ENCODE measurements at regions not wholly inside any gene's neighbourhood (a gene's known extent, or its start where the extent isn't known, plus 50 kb on each side); places are given as distances from the start of the nearest gene placed in this dataset.

- Histone ChIP-seq H3K27me3 (replicated peaks; ENCODE audit: control insufficient read depth, insufficient read depth, low read length) (no peaks in the 10 kb centered on the region), H3K4me1 (ENCODE audit: control insufficient read depth, insufficient read depth, low read length) (no peaks in the 10 kb centered on the region), H3K4me3 (ENCODE audit: low read length) (no peak overlapping the region), H3K9ac (ENCODE audit: low read length) (no peak overlapping the region), H3K9me3 (ENCODE audit: control insufficient read depth, low read length) (no peaks in the 10 kb centered on the region), H3K36me3 (ENCODE audit: control insufficient read depth, insufficient read depth, low read length, severe bottlenecking) (no peaks in the 10 kb centered on the region)
- DNase-seq (ENCODE audit: low read depth) = no peak
Observed at GRCh38 chr7:23909426-23909825, 199.4 kb downstream of the STK31 start.

GRCh38 chr7:23912065-23912464 lies 202.0 kb downstream of the STK31 start:
- no peak overlapping the region for H3K4me3 ChIP-seq (ENCODE audit: low read length)
- DNase-seq (ENCODE audit: low read depth) = no peak
- H3K36me3 ChIP-seq (ENCODE audit: control insufficient read depth, insufficient read depth, low read length, severe bottlenecking) = no peaks in the 10 kb centered on the region
- no peak overlapping the region for H3K9ac ChIP-seq (ENCODE audit: low read length)
- no peaks in the 10 kb centered on the region for H3K9me3 ChIP-seq (ENCODE audit: control insufficient read depth, low read length)
- no peaks in the 10 kb centered on the region for H3K27me3 ChIP-seq (replicated peaks; ENCODE audit: control insufficient read depth, insufficient read depth, low read length)
- no peaks in the 10 kb centered on the region for H3K4me1 ChIP-seq (ENCODE audit: control insufficient read depth, insufficient read depth, low read length)

- H3K4me1 ChIP-seq (ENCODE audit: control insufficient read depth, insufficient read depth, low read length) = no peaks in the 10 kb centered on the region
- no peaks in the 10 kb centered on the region for H3K36me3 ChIP-seq (ENCODE audit: control insufficient read depth, insufficient read depth, low read length, severe bottlenecking)
- no peak overlapping the region for H3K4me3 ChIP-seq (ENCODE audit: low read length)
- no peak for DNase-seq (ENCODE audit: low read depth)
- H3K27me3 ChIP-seq (replicated peaks; ENCODE audit: control insufficient read depth, insufficient read depth, low read length) = no peaks in the 10 kb centered on the region
- H3K9me3 ChIP-seq (ENCODE audit: control insufficient read depth, low read length) = no peaks in the 10 kb centered on the region
- no peak overlapping the region for H3K9ac ChIP-seq (ENCODE audit: low read length)
Observed at GRCh38 chr7:23913016-23913415, 203.0 kb downstream of the STK31 start.

- H3K36me3 ChIP-seq (ENCODE audit: control insufficient read depth, insufficient read depth, low read length, severe bottlenecking) = no peaks in the 10 kb centered on the region
- DNase-seq (ENCODE audit: low read depth) = no peak
- H3K4me1 ChIP-seq (ENCODE audit: control insufficient read depth, insufficient read depth, low read length) = no peaks in the 10 kb centered on the region
- no peak overlapping the region for H3K9ac ChIP-seq (ENCODE audit: low read length)
- no peaks in the 10 kb centered on the region for H3K9me3 ChIP-seq (ENCODE audit: control insufficient read depth, low read length)
- H3K4me3 ChIP-seq (ENCODE audit: low read length) = no peak overlapping the region
- H3K27me3 ChIP-seq (replicated peaks; ENCODE audit: control insufficient read depth, insufficient read depth, low read length) = no peaks in the 10 kb centered on the region
Observed at GRCh38 chr7:23915236-23915635, 205.2 kb downstream of the STK31 start.

- Histone ChIP-seq H3K4me3 (ENCODE audit: low read length) (no peak overlapping the region), H3K4me1 (ENCODE audit: control insufficient read depth, insufficient read depth, low read length) (no peaks in the 10 kb centered on the region), H3K9me3 (ENCODE audit: control insufficient read depth, low read length) (no peaks in the 10 kb centered on the region), H3K9ac (ENCODE audit: low read length) (no peak overlapping the region), H3K27me3 (replicated peaks; ENCODE audit: control insufficient read depth, insufficient read depth, low read length) (no peaks in the 10 kb centered on the region), H3K36me3 (ENCODE audit: control insufficient read depth, insufficient read depth, low read length, severe bottlenecking) (no peaks in the 10 kb centered on the region)
- no peak for DNase-seq (ENCODE audit: low read depth)
Observed at GRCh38 chr7:23918286-23918685, 208.3 kb downstream of the STK31 start.

- H3K9ac ChIP-seq (ENCODE audit: low read length) = no peak overlapping the region
- DNase-seq (ENCODE audit: low read depth) = peak; percentile 41
- no peaks in the 10 kb centered on the region for H3K36me3 ChIP-seq (ENCODE audit: control insufficient read depth, insufficient read depth, low read length, severe bottlenecking)
- H3K9me3 ChIP-seq (ENCODE audit: control insufficient read depth, low read length) = no peaks in the 10 kb centered on the region
- H3K27me3 ChIP-seq (replicated peaks; ENCODE audit: control insufficient read depth, insufficient read depth, low read length) = no peaks in the 10 kb centered on the region
- no peaks in the 10 kb centered on the region for H3K4me1 ChIP-seq (ENCODE audit: control insufficient read depth, insufficient read depth, low read length)
- no peak overlapping the region for H3K4me3 ChIP-seq (ENCODE audit: low read length)
Observed at GRCh38 chr7:23918856-23919255, 208.8 kb downstream of the STK31 start.

GRCh38 chr7:23925088-23925487 lies 215.1 kb downstream of the STK31 start:
- DNase-seq (ENCODE audit: low read depth) = no peak
- H3K9ac ChIP-seq (ENCODE audit: low read length) = no peak overlapping the region
- no peaks in the 10 kb centered on the region for H3K4me1 ChIP-seq (ENCODE audit: control insufficient read depth, insufficient read depth, low read length)
- no peaks in the 10 kb centered on the region for H3K36me3 ChIP-seq (ENCODE audit: control insufficient read depth, insufficient read depth, low read length, severe bottlenecking)
- H3K9me3 ChIP-seq (ENCODE audit: control insufficient read depth, low read length) = no peaks in the 10 kb centered on the region
- no peak overlapping the region for H3K4me3 ChIP-seq (ENCODE audit: low read length)
- no peaks in the 10 kb centered on the region for H3K27me3 ChIP-seq (replicated peaks; ENCODE audit: control insufficient read depth, insufficient read depth, low read length)

GRCh38 chr7:23927709-23928417 lies 217.8 kb downstream of the STK31 start:
- no peaks in the 10 kb centered on the region for H3K4me1 ChIP-seq (ENCODE audit: control insufficient read depth, insufficient read depth, low read length)
- H3K9me3 ChIP-seq (ENCODE audit: control insufficient read depth, low read length) = no peaks in the 10 kb centered on the region
- H3K9ac ChIP-seq (ENCODE audit: low read length) = no peak overlapping the region
- H3K36me3 ChIP-seq (ENCODE audit: control insufficient read depth, insufficient read depth, low read length, severe bottlenecking) = no peaks in the 10 kb centered on the region
- no peak for DNase-seq (ENCODE audit: low read depth)
- H3K4me3 ChIP-seq (ENCODE audit: low read length) = no peak overlapping the region
- H3K27me3 ChIP-seq (replicated peaks; ENCODE audit: control insufficient read depth, insufficient read depth, low read length) = no peaks in the 10 kb centered on the region

- Histone ChIP-seq H3K4me3 (ENCODE audit: low read length) (no peak overlapping the region), H3K9ac (ENCODE audit: low read length) (no peak overlapping the region), H3K4me1 (ENCODE audit: control insufficient read depth, insufficient read depth, low read length) (no peaks in the 10 kb centered on the region), H3K36me3 (ENCODE audit: control insufficient read depth, insufficient read depth, low read length, severe bottlenecking) (no peaks in the 10 kb centered on the region), H3K9me3 (ENCODE audit: control insufficient read depth, low read length) (no peaks in the 10 kb centered on the region), H3K27me3 (replicated peaks; ENCODE audit: control insufficient read depth, insufficient read depth, low read length) (no peaks in the 10 kb centered on the region)
- DNase-seq (ENCODE audit: low read depth) = no peak
Observed at GRCh38 chr7:23928418-23928775, 218.4 kb downstream of the STK31 start.

GRCh38 chr7:23930312-23930711 lies 220.3 kb downstream of the STK31 start:
- no peaks in the 10 kb centered on the region for H3K36me3 ChIP-seq (ENCODE audit: control insufficient read depth, insufficient read depth, low read length, severe bottlenecking)

GRCh38 chr7:23931633-23932032 lies 221.6 kb downstream of the STK31 start:
- no peak overlapping the region for H3K4me3 ChIP-seq (ENCODE audit: low read length)
- DNase-seq (ENCODE audit: low read depth) = no peak
- no peak overlapping the region for H3K9ac ChIP-seq (ENCODE audit: low read length)
- H3K4me1 ChIP-seq (ENCODE audit: control insufficient read depth, insufficient read depth, low read length) = no peaks in the 10 kb centered on the region
- H3K9me3 ChIP-seq (ENCODE audit: control insufficient read depth, low read length) = no peaks in the 10 kb centered on the region
- no peaks in the 10 kb centered on the region for H3K27me3 ChIP-seq (replicated peaks; ENCODE audit: control insufficient read depth, insufficient read depth, low read length)
- no peaks in the 10 kb centered on the region for H3K36me3 ChIP-seq (ENCODE audit: control insufficient read depth, insufficient read depth, low read length, severe bottlenecking)

More at GRCh38 chr7:23930312-23930711, 220.3 kb downstream of the STK31 start:
- H3K9ac ChIP-seq (ENCODE audit: low read length) = no peak overlapping the region
- DNase-seq (ENCODE audit: low read depth) = no peak
- H3K27me3 ChIP-seq (replicated peaks; ENCODE audit: control insufficient read depth, insufficient read depth, low read length) = no peaks in the 10 kb centered on the region
- H3K9me3 ChIP-seq (ENCODE audit: control insufficient read depth, low read length) = no peaks in the 10 kb centered on the region
- H3K4me3 ChIP-seq (ENCODE audit: low read length) = no peak overlapping the region
- no peaks in the 10 kb centered on the region for H3K4me1 ChIP-seq (ENCODE audit: control insufficient read depth, insufficient read depth, low read length)

- Histone ChIP-seq H3K9ac (ENCODE audit: low read length) (no peak overlapping the region), H3K4me3 (ENCODE audit: low read length) (no peak overlapping the region), H3K27me3 (replicated peaks; ENCODE audit: control insufficient read depth, insufficient read depth, low read length) (no peaks in the 10 kb centered on the region), H3K9me3 (ENCODE audit: control insufficient read depth, low read length) (no peaks in the 10 kb centered on the region), H3K36me3 (ENCODE audit: control insufficient read depth, insufficient read depth, low read length, severe bottlenecking) (no peaks in the 10 kb centered on the region), H3K4me1 (ENCODE audit: control insufficient read depth, insufficient read depth, low read length) (no peaks in the 10 kb centered on the region)
- DNase-seq (ENCODE audit: low read depth) = no peak
Observed at GRCh38 chr7:23938215-23938614, 228.2 kb downstream of the STK31 start.

All from adipocyte (in vitro differentiated cells).